ENCODE measurements at regions not wholly inside any gene's neighbourhood (a gene's known extent, or its start where the extent isn't known, plus 50 kb on each side); places are given as distances from the start of the nearest gene placed in this dataset.

DNA sequence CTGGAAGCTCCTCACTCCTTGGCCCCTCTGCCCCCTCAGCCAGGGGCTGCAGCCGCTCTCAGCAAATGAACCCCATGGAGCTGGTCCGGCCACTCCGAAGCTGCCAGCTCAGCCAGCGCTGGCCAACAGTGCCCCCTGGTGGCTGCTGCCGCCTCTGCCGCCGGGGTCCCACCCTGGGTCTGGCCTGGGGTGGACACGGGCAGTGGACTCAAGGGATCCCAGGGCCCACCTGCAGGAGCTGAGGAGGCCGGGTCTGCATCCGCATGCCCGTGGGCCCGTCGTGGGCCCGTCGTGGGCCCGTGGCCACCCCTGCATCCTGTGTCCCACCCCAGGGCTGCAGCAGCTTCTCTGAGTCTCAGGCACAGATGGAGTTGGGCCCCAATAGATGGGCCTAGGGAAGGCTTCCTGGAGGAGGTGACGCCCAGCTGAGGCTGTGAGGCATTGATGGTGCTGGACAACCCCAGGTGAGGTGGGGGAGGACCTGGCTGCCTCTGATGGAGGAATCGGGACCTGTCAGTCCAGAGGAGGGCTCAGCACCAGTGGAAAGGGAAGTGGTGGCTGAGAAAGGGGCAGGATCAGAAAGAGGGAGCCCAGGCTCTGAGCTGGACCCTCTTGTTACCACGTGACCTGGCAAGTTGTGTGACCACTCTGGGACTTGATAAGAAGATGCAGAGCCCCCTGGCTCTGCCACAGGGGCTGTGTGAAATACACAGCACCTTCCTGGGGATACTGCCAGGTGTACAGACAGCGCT lies 522.3 kb downstream of the BRD1 start:
- WGBS, 4 donors: 13 to 51% (median 19%) methylated on average over 3 to 20 of the region's 20 CpGs
- Histone ChIP-seq H3K9me3 (replicated peaks in 1 of 3) (no peaks in the 10 kb centered on the region), H3K4me3 (no peak overlapping the region), H3K4me1 (replicated peaks in 1 of 2) (no peaks in the 10 kb centered on the region), H3K36me3 (replicated peaks in 1 of 2) (no peaks in the 10 kb centered on the region), H3K27ac (no peak overlapping the region), H3K27me3 (peaks cover 20% of the 10 kb centered on the region)
- DNase-seq: peak; percentile 24 to 61 (median 53)
- TF ChIP-seq CTCF (IDR thresholded peaks at IDR 0.05) (peak; percentile 56 to 84 (median 75)), POLR2A (IDR thresholded peaks at IDR 0.05) (no peak)
- intact Hi-C loops (cut with DNase I): no loop called here

GRCh38 chr22:49303781-49304461 lies 523.8 kb downstream of the BRD1 start:
- peak in 4 of 7 donors; percentile 2 to 30 (median 9) for DNase-seq
- Histone ChIP-seq H3K4me3 (no peak overlapping the region), H3K27ac (no peak overlapping the region), H3K9me3 (replicated peaks in 1 of 3) (no peaks in the 10 kb centered on the region), H3K27me3 (peaks cover 20% of the 10 kb centered on the region), H3K4me1 (replicated peaks in 1 of 2) (no peaks in the 10 kb centered on the region), H3K36me3 (replicated peaks in 1 of 2) (no peaks in the 10 kb centered on the region)
- no peak for TF ChIP-seq POLR2A (IDR thresholded peaks at IDR 0.05)
- no peak for TF ChIP-seq CTCF (IDR thresholded peaks at IDR 0.05)
- intact Hi-C loops (cut with DNase I): no loop called here
- 75 to 82% (median 76%) methylated on average over 15 to 22 of the region's 22 CpGs for WGBS, 4 donors

- Histone ChIP-seq H3K4me1 (replicated peaks in 1 of 2) (no peaks in the 10 kb centered on the region), H3K27me3 (peaks cover 20% of the 10 kb centered on the region), H3K27ac (no peak overlapping the region), H3K4me3 (no peak overlapping the region), H3K9me3 (replicated peaks in 1 of 3) (no peaks in the 10 kb centered on the region), H3K36me3 (replicated peaks in 1 of 2) (no peaks in the 10 kb centered on the region)
- 48 to 68% (median 63%) methylated on average over 17 of the region's 17 CpGs for WGBS, 4 donors
- peak in 4 of 7 donors; percentile 1 to 20 (median 3) for DNase-seq
- TF ChIP-seq POLR2A (IDR thresholded peaks at IDR 0.05): no peak
- no peak for TF ChIP-seq CTCF (IDR thresholded peaks at IDR 0.05)
- intact Hi-C loops (cut with DNase I): no loop called here
Observed at GRCh38 chr22:49303061-49303735, 524.5 kb downstream of the BRD1 start.

GRCh38 chr22:49302530-49302929 lies 525.1 kb downstream of the BRD1 start:
- no peak for TF ChIP-seq POLR2A (IDR thresholded peaks at IDR 0.05)
- TF ChIP-seq CTCF (IDR thresholded peaks at IDR 0.05): no peak
- 83 to 90% (median 87%) methylated on average over 24 to 31 of the region's 31 CpGs for WGBS, 4 donors
- peaks cover 20% of the 10 kb centered on the region for H3K27me3 ChIP-seq
- H3K27ac ChIP-seq: no peak overlapping the region
- intact Hi-C loops (cut with DNase I): no loop called here
- no peaks in the 10 kb centered on the region for H3K36me3 ChIP-seq (replicated peaks in 1 of 2)
- DNase-seq: peak in 4 of 7 donors; percentile 4 to 10 (median 6)
- no peaks in the 10 kb centered on the region for H3K9me3 ChIP-seq (replicated peaks in 1 of 3)
- H3K4me1 ChIP-seq (replicated peaks in 1 of 2): no peaks in the 10 kb centered on the region
- H3K4me3 ChIP-seq: no peak overlapping the region

All from adrenal gland (tissue), 9 donors.